Hypothalamus (tissue), 51 donors: ENCODE measurements at regions not wholly inside any gene's neighbourhood (a gene's known extent, or its start where the extent isn't known, plus 50 kb on each side); places are given as distances from the start of the nearest gene placed in this dataset.
A peak's percentile ranks its signal among the peaks of the same experiment; 100 is the strongest.
"Not testable (repeated sequence)": the region's sequence is repeated elsewhere in the genome, so short reads cannot be mapped to it uniquely, and the experiment has no call there.

Experiments used
- DNase-seq, 51 donors: peaks; one replicate each; lab custom pipeline; 2025; lab: John Stamatoyannopoulos, UW

DNA sequence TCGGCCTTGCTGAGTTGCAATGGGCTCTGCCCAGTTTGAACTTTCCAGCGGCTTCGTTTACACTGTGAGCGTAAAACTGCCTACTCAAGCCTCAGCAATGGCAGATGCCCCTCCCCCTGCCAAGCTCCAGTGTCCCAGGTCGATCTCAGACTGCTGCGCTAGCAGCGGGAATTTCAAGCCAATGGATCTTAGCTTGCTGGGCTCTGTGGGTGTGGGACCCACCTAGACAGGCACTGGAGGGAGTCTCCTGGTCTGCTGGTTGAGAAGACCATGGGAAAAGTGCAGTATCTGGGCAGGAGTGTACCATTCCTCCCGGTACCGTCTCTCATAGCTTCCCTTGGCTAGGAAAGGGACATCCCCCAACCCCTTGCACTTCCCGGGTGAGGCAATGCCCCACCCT, 88.2 kb downstream of the KLHL28 start:
- no peak for DNase-seq

DNA sequence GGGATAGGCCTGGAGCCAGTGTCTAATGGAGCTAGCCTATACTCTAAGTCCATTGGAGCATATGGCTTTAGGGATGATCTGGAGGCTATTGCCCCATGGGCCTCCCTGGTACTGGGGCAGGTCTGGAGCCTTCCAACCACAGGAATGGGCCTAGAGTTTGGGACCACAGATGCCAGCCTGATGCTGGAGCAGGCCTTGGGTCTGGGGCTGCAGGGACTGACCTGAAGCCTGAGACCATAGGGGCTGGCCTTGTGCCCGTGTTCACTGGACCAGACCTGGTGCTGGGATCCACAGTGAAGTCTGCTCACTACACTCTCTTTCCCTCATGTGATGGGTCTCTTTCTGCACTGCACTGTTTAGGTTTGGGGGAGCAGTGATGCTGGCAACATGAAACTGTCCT, 95.0 kb downstream of the KLHL28 start:
- DNase-seq: no peak

DNA sequence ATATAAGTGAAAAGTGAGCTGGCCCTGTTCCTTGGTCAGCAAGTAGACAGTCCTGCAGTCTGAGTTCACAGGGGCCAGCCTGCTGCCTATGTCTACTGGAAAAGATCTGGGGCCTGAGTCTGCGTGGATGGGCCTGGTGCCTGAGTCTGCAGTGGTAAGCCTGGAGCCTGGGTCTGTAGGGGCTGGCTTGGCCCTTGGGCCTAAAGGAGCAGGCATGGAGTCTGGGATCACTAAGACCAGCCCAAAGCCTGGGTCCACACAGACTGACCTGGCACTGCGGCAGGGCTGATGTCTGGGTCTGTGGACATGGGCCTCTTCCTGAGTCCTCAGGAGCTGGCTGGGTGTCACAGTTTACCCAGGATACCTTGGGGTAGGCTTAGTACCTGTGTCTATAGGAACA, 95.4 kb downstream of the KLHL28 start:
- no peak for DNase-seq

GRCh38 chr14:44863271-44863670, 98.5 kb downstream of the KLHL28 start:
- no peak for DNase-seq

DNA sequence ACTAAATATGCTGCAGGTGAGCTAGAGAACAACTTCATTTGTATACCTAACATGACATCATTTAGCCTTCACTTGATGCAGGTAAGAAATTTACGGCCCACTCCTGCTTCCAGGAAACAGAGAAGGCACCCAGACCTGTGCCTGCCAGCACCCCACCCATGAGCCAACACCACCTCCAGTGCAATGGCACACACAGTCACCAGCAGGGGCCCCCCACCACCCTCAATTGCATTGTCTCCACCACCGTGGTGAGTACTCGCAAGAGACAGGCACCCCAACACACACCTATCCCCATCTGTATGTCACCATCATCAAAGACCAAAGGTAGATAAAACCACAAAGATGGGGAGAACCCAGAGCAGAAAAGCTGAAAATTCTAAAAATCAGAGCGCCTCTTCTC, 107.6 kb downstream of the KLHL28 start:
- no peak for DNase-seq

GRCh38 chr14:44847526-44848309, 114.0 kb downstream of the KLHL28 start:
- no peak for DNase-seq

DNA sequence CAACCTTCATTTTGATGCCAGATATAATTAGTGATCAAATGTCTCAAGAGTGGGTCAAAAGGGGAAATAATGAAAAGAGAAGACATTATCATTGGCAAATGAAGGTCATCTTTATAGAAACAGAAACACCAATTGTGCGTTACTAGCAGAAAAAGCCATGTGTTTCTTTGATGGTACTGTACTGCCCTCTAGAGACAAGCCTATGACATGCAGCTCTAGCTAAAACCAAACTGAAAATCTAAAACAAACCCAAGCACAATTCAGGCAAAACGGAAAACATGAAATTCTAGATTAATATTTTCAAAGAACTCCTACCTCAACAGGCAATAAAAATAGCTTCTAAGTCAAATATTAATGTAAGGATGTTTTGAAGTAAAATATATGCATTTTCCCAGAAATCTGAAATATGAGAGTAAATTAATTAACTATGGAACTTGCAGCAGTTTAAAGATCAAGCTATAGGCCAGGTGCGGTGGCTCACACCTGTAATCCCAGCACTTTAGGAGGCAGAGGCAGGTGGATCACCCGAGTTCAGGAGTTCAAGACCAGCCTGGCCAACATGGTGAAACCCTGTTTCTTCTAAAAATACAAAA, 115.4 kb downstream of the KLHL28 start:
- DNase-seq: peak in 4 of 51 donors; percentile 1 to 34 (median 2)

GRCh38 chr14:44835928-44836327, 125.8 kb downstream of the KLHL28 start:
- DNase-seq: not testable (repeated sequence)

DNA sequence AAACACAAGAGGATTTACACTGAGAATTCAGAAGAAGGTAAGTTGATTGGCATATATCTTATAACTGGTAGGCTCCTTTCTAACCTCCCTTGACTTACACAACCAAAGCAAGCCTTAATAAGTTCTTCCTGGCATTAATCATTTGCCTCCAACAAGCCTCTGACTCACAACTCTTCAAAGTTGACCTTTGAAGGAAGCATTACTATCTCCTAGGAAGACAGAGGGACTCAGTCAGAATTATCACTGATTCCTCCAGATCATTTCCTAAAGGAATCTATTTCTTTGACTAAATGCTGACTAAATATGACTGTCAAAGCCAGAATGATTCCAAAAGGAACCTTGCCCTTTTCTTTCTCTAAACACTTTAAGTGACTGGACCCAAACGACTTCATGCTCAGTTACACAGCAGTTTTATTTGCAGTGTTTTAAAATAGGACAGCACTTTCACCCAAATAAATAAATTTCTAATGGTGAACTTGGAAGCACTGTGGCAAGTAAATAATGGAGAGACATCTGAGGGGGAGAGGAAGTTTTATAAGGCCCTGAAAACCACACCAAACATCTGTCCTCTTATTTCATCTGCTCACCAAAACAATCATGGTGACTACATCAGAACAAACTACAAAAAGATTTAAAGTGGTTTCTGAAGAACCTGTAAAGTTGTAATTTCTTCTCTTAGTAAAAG, 128.2 kb downstream of the KLHL28 start:
- no peak for DNase-seq

GRCh38 chr14:44830371-44830770, 131.4 kb downstream of the KLHL28 start:
- no peak for DNase-seq

- no peak for DNase-seq
These were observed 132.7 kb downstream of the KLHL28 start for GRCh38 chr14:44829021-44829420.

DNA sequence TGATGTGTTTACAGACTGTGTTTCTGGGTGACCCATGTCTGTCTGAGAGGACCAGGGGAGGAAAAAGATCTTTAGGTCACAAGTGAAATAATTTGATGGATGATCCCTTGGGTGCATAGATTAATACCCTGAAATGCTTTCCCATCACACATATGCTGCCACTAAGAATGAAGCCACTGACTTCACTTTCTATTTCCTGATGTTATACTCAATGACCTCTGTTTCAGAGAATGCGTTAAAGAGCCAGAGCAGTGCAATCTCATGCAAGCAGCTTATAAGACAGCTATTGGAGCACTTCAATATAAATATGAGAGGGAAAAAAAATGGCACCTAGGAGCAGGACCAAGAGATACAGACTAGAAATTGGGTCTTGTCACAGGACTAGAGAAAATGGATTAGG, 133.7 kb downstream of the KLHL28 start:
- DNase-seq: no peak

- DNase-seq: no peak
These were observed 141.3 kb downstream of the KLHL28 start for GRCh38 chr14:44820230-44820964.

- DNase-seq: no peak
These were observed 147.6 kb downstream of the KLHL28 start for GRCh38 chr14:44814196-44814595.

GRCh38 chr14:44812672-44813071, 149.1 kb downstream of the KLHL28 start:
- no peak for DNase-seq

GRCh38 chr14:44804391-44804790, 157.4 kb downstream of the KLHL28 start:
- no peak for DNase-seq

DNA sequence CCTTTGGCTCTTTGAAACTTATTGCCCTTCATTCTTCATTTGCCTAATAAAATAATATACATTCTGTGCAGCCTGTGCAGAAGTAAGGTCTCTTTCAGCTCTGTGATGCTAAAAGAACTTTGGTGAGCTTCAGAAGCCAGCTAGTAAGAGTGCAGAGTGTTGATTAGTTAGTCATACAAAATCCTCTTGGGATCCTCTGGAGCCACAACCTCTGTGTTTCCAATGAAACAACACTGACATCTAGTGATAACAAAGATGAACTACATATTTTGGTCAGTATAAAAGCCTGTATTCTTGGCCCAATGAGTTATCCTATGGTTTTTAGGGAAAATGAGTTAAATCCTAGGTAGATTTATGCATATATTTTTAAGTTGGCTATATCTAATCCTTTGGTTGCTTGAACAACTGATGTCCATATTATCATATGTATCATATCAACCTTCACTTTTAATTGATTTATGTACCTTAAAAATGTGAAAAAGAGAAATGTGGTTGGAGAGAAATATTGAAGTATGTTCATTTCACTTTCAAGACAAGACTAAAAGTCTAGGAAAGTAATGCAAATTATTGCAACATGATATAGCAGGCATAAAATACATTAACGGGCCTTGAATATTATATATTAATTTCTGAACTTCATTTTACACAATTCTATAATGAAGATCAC, 158.4 kb downstream of the KLHL28 start:
- DNase-seq: peak in 2 of 51 donors; percentile 3 to 30

DNA sequence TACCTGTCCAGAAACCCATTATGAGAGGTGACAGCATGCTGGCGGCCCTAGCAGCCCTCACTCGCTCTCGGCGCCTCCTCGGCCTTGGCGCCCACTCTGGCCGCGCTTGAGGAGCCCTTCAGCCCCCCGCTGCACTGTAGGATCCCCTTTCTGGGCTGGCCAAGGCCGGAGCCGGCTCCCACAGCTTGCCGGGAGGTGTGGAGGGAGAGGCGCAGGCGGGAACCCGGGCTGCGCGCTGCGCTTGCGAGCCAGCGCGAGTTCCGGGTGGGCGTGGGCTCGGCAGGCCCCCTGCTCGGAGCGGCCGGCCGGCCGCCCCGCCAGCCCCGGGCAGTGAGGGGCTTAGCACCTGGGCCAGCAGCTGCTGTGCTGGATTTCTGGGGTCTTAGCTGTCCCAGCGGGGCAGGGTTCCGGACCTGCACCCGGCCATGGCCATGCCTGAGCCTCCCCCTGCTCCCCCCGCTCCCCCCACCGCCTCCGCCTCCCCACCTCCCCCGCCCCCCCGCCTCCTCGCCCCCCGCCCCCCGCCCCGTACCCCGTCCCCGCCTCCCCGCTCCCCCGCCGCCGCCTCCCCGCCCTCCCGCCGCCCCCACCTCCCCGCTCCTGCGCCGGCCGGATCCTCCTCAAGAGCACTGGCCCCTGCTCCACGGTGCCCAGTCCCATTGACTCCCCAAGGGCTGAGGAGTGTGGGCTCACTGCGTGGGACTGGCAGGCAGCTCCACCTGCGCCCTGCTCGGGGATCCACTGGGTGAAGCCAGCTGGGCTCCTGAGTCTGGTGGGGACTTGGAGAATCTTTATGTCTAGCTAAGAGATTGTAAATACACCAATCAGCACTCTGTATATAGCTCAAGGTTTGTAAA, 163.1 kb downstream of the KLHL28 start:
- DNase-seq: no peak

DNA sequence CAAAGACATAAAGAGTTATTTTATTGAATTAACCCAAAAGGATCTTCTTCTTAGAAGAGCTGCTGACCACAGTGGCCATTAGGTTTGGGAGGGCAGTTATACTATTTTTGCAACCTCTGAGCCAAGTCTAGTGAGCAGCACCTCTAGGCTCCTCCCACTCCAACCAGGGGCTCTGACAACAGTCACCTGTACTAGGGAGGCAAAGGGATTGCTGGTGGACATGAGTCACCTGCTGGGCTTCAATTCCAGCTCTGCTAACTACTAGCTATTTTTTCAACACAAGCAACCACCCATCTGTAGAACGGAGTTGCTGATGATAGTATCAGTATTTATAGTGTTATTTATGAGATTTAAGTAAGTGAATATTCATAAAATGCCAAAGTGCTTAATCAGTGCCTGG, 166.0 kb downstream of the KLHL28 start:
- DNase-seq: no peak

DNA sequence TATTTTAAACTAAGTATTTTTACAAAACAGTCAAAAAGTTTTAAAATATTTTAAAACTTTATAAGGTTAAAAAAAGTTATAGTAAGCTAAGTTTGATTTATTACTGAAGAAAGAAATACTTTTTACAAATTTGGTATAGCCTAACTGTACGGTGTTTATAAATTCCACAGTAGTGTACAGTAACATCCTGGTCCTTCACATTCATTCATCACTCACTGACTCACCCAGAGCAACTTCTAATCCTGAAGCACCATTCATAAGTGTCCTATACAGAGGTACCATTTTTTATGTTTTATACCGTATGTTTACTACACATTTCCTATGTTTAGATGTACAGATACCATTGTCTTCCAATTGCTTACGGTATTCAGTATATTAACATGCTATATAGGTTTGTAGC, 170.0 kb downstream of the KLHL28 start:
- DNase-seq: no peak
